NCI-H82 (cell line): ENCODE measurements at regions not wholly inside any gene's neighbourhood (a gene's known extent, or its start where the extent isn't known, plus 50 kb on each side); places are given as distances from the start of the nearest gene placed in this dataset.
"Not testable (repeated sequence)": the region's sequence is repeated elsewhere in the genome, so short reads cannot be mapped to it uniquely, and the experiment has no call there.

Experiments
- DNase-seq: peaks from one replicate; lab custom pipeline; 2025; lab: John Stamatoyannopoulos, UW

- DNase-seq: not testable (repeated sequence)
These were observed 79.5 kb upstream of the ABCD2 start for GRCh38 chr12:39699079-39699478.

- DNase-seq: no peak
These were observed 77.5 kb upstream of the ABCD2 start for GRCh38 chr12:39697108-39697507.

- DNase-seq: no peak
These were observed 72.8 kb upstream of the ABCD2 start for GRCh38 chr12:39692258-39692853.

- DNase-seq: no peak
These were observed 66.5 kb upstream of the ABCD2 start for GRCh38 chr12:39685854-39686657.

- no peak for DNase-seq
These were observed 63.3 kb upstream of the ABCD2 start for GRCh38 chr12:39682689-39683477.

- DNase-seq: no peak
These were observed 55.7 kb upstream of the ABCD2 start for GRCh38 chr12:39675263-39675662.

- DNase-seq: no peak
These were observed 53.4 kb upstream of the ABCD2 start for GRCh38 chr12:39672976-39673375.

- DNase-seq: no peak
These were observed 52.6 kb upstream of the ABCD2 start for GRCh38 chr12:39671898-39672875.

- DNase-seq: peak; percentile 11
These were observed 49.9 kb upstream of the ABCD2 start for GRCh38 chr12:39669539-39669938.
